Spleen (tissue), 7 donors: ENCODE measurements at regions not wholly inside any gene's neighbourhood (a gene's known extent, or its start where the extent isn't known, plus 50 kb on each side); places are given as distances from the start of the nearest gene placed in this dataset.

Experiments
- POLR2A ChIP-seq, 3 donors: fragments of 450-650 bp; IDR thresholded peaks; one replicate each; pipeline ENCODE4 v1.5.1; 2017; ENCODE audit warnings: antibody characterized with exemption in 3 of 3, mild to moderate bottlenecking in 1 of 3
- POLR2AphosphoS5 ChIP-seq, 3 donors: sonication (generic); formaldehyde crosslinking; IDR thresholded peaks; one replicate each; pipeline ENCODE4 v1.5.1; 2017; ENCODE audit warnings: antibody characterized with exemption in 3 of 3
- TF ChIP-seq, protein P1 (sequence below), 11 experiments: fragments of 200-600 bp in 7 of 11; fragments of 450-650 bp in 4 of 11; sonication (generic) in 4 of 11; IDR thresholded peaks in 8 of 11; conservative IDR thresholded peaks in 3 of 11; 1 replicate in 7 of 11; 2 replicates in 4 of 11; pipeline versions ENCODE4 v1.4.0 to v1.8.0; 2016 to 2021; ENCODE audit warnings: antibody characterized with exemption in 11 of 11, inconsistent platforms in 4 of 11, mild to moderate bottlenecking in 1 of 11
- donor health status: DM: no; HTN: no; CAD: no; lungs with moderate emphysema.
- donor health status: DM: no; HTN: no; CAD: no.
- donor health status: DM: no; HTN: no; CAD: no.

GRCh38 chr19:31553112-31553845 is 204.0 kb upstream of the TSHZ3 start:
- TF ChIP-seq, protein P1, sequence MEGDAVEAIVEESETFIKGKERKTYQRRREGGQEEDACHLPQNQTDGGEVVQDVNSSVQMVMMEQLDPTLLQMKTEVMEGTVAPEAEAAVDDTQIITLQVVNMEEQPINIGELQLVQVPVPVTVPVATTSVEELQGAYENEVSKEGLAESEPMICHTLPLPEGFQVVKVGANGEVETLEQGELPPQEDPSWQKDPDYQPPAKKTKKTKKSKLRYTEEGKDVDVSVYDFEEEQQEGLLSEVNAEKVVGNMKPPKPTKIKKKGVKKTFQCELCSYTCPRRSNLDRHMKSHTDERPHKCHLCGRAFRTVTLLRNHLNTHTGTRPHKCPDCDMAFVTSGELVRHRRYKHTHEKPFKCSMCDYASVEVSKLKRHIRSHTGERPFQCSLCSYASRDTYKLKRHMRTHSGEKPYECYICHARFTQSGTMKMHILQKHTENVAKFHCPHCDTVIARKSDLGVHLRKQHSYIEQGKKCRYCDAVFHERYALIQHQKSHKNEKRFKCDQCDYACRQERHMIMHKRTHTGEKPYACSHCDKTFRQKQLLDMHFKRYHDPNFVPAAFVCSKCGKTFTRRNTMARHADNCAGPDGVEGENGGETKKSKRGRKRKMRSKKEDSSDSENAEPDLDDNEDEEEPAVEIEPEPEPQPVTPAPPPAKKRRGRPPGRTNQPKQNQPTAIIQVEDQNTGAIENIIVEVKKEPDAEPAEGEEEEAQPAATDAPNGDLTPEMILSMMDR (IDR thresholded peaks at IDR 0.05 in 8 of 11, conservative IDR thresholded peaks at IDR 0.05 in 3 of 11) = no peak
- TF ChIP-seq POLR2A (IDR thresholded peaks at IDR 0.05) (no peak), POLR2AphosphoS5 (IDR thresholded peaks at IDR 0.05) (no peak)
